EH (cell line): ENCODE measurements at regions not wholly inside any gene's neighbourhood (a gene's known extent, or its start where the extent isn't known, plus 50 kb on each side); places are given as distances from the start of the nearest gene placed in this dataset.

ENCODE experiments used
- DNase-seq: peaks from one replicate; pipeline ENCODE4 v3.0.0-alpha.2; 2015; ENCODE audit warnings: low read depth

DNA sequence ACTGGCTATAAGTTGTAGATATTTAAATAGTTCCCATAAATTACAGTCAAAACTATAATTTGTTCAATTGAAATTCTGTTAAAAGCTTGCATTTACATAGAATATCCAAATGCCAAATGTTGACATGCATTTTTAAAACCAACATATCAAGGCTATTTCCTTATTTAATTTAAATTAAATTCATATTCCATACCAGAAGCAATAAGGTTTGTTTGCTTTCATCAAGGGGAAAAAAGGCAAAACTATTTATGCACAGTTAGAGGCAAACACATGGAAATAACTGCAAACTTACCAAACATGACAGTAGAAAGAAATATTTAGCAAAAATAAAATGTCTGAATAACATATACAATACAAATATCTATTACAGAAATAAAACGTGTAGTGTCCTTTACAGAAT is 1581.2 kb upstream of the TENM4 start:
- no peak for DNase-seq

DNA sequence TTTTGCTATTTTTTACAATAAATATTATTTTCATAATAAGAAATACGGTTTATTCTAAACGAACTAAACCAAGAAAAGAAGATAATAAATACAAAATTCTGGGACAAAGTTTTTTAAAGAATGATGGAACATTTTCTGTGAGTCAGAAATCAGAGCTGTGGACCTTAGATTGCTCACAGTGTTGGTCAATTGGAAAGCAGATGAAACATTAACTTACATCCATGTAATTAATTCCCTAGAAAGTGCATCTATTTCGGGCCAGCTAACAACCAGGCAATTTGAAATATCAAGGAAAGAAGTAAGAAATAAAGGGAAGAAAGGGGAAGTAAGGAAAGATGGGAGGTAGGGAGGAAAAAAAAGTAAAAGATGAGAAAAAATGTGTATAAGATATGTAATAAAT is 1569.8 kb upstream of the TENM4 start:
- DNase-seq = no peak

GRCh38 chr11:81007046-81007445 is 1566.2 kb upstream of the TENM4 start:
- DNase-seq = no peak

GRCh38 chr11:81005595-81005994 is 1564.8 kb upstream of the TENM4 start:
- DNase-seq = no peak

DNA sequence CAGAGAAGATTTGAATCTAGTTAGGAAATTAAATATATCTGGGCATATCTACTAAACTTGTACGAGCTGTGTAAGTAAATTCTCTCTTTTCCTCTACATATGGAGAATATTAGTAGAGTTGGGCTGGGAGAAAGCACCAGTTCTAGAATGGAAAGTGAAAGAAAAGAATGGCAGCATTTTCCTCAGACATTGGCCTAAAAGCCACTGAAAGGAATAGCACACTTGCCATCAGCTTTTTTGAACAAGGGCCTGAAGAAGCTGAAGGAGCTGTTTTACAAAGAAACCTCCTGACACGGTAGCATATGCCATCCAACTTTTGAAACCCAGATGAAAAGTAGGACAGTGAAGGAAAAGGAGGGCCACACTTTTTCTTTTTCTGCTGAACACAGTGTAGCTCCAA is 1563.7 kb upstream of the TENM4 start:
- no peak for DNase-seq

GRCh38 chr11:81002374-81002773 is 1561.5 kb upstream of the TENM4 start:
- DNase-seq = no peak

DNA sequence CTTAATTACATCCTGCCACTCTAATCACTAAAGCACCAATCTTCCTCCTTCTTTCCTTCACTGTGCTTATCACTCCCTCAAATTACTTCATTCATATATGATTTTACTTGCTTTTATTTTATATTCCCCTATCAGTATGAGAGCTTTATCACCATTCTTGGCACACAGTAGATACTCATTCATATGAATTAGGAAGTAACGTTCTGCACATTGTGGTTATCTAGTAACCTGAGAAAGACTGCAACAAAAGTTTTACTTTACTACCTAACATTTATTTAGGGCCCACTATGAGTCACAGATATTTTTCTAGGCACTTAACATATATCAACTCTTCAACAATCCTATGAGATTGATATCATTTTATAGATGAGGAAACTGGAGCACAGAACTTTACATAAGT is 1559.9 kb upstream of the TENM4 start:
- DNase-seq = no peak

DNA sequence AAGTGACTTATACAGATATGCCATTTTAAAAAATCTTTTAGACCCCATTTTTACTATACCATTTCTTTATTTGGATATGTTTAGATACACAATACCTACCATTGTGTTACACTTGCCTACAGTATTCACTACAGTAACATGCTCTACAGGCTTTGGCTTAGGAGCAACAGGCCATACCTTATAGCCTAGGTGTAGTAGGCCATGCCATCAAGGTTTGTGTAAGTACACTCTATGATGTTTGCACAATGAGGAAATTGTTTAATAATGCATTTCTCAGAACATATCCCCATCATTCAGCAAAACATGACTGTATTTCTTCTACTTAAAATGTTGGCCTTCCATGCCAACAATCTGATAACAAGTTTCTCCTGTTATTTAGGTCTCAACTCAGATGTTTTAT is 1559.5 kb upstream of the TENM4 start:
- DNase-seq = no peak

DNA sequence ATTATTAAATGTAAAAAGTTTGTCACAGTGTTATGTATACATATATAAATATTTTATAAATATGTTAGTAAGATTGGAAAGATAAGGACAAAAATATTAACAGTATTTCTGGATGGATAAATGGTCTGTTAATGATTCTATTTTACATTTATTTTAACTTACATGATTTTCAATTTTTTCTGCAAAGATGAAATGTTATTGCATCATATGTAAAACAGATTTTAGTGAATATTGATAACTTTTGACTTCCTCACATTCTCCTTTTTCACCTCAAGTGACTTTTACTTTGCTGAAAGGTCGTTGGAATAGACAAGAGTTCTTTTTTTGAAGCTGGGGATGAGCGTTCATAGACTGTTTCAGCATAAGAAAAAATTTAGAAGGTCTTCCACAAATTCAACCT is 1554.7 kb upstream of the TENM4 start:
- DNase-seq = no peak

- no peak for DNase-seq
Measured at GRCh38 chr11:80993536-80993935, 1552.7 kb upstream of the TENM4 start.

DNA sequence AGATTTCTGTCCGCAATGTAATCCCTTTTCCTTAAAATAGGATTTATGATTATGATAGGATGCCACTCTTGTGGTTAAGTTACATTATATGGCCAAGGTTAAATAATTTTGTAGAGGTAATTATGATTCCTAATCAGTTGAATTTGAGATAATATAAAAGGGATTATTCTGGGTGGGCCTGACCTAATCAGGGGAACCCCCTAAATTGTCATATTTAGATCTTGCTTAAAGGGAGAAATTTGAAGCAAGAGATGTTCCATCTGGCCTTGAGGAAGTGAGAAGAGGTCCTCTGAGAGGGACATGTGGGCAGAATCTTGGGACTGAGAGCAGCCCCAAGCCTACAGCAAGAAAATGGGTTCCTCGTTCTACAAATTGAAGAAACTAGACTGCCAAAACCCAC is 1550.1 kb upstream of the TENM4 start:
- no peak for DNase-seq

- no peak for DNase-seq
Measured at GRCh38 chr11:80987171-80987570, 1546.3 kb upstream of the TENM4 start.

DNA sequence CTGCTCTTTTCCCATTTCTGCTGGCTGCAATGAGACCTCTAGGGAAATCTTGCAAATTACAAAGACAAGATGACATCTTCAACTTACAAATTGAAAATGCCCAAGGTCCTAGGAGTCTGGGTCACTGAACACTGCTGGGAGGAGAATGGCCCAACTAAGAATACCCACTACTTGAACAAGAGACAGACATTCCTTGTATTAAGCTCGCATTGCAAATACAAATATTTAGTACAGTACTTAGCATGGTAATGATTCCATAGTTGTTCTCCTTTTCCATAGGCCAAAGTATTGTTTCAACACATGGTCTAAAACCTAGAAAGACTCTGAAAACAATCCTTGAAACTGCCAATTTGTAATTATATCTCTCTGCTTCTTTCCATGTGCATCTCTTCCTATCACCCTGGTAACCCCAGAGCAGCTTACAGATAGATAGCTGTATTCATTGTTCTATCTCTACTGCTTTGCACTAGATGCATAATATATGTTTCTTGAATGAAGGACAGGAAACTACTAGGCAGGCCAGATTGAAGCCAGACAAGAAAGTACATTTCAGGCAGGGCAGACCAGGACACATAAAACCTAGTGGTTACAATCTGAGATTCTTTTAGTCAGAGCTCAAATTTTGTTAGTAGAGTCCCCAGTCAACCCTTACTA is 1545.7 kb upstream of the TENM4 start:
- DNase-seq = no peak

GRCh38 chr11:80980227-80980626 is 1539.4 kb upstream of the TENM4 start:
- no peak for DNase-seq

DNA sequence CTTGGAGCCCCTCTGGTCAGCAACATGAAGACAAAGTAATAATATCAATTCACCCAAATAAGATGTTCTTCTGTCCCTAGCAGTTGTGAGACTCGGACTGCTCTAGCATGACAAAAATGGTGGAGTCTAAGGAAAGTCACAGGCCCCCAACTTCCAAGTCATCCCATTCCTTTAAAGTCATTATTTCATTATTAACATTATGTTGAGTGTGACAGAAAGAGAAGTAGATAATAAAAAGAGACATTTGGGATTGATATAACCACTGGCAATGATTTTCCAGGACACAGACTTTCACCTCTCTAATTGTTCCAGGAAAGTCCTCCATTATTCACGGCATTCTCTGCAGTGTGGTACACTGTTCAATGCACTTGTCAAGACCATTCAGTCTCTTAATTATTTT is 1533.0 kb upstream of the TENM4 start:
- no peak for DNase-seq

GRCh38 chr11:80970037-80970436 is 1529.2 kb upstream of the TENM4 start:
- no peak for DNase-seq

- no peak for DNase-seq
Measured at GRCh38 chr11:80967649-80968048, 1526.8 kb upstream of the TENM4 start.

DNA sequence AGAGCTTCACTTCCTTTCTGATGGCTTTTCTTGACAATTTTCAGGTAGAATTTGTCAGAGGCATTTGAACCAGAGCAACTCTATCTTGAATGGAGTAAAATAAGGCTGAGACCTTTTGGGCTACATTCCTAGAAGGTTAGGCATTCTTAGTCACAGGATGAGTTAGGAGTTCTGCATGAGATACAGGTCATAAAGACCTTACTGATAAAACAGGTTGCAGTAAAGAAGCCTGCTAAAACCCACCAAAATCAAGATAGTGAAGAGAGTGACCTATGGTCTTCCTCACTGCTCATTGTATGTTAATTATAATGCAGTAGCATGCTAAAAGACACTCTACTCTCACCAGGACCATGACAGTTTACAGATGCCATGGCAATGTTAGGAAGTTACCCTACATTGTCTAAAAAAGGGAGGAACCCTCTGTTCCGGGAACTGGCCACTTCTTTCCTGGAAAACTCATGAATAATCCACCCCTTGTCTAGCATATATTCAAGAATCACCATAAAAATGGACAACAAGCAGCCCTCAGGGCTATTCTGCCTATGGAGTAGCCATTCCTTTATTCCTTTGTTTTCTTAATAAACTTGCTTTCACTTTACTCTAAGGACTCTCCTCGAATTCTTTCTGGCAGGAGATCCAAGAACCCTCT is 1519.7 kb upstream of the TENM4 start:
- no peak for DNase-seq

DNA sequence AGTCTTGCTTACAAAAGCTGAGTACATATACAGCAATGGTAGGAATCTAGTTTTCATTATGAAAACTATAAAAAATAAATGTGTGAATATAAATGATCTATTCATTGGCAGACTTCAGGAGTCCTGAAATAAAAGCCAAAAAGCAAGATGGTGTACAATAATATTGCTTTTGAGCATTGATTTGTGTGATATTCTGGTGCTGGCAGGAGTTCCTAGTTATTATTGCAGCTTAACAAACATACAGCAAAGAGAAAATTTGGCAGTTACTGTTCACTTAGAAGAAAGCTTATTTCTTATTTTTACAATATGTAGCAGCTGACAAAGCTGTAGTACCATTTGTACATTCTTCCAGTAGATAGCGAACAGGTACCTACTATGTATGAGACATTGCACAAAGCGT is 1518.9 kb upstream of the TENM4 start:
- no peak for DNase-seq

- DNase-seq = no peak
Measured at GRCh38 chr11:80958987-80959386, 1518.2 kb upstream of the TENM4 start.

GRCh38 chr11:80958361-80958760 is 1517.5 kb upstream of the TENM4 start:
- no peak for DNase-seq

DNA sequence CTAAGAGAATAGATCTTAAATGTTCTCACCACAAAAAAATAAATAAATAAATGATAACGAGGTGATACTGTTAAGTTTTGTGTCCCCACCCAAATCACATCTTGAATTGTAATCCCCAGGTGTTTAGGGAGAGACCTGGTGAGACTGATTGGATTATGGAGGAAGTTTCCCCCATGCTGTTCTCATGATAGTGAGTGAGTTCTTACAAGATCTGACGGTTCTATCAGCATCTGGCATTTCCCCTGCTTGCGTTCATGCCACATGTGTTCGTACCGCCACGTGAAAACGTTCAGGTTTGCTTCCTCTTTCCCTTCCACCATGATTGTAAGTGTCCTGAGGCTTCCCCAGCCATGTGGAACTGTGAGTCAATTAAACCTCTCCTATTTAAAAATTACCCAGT is 1514.8 kb upstream of the TENM4 start:
- DNase-seq = no peak

- no peak for DNase-seq
Measured at GRCh38 chr11:80948781-80949180, 1508.0 kb upstream of the TENM4 start.

DNA sequence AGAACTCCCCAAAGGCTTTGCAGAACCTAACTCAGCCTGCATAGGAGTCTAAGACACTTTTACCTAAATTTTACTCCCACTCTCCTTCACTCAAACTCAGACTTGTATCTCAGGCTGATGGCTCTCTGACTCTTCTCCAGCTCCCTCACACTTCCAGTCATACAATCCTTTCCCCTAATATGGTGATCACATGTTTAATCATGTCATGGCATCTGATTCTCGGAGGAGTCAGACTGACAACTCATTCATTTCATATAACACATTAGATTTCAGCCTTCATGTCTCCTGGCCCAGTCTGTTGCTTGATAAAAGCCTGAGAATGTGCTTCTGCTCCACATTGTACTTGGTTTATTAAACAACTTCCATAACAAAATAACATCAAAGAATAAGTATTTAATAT is 1503.9 kb upstream of the TENM4 start:
- DNase-seq = no peak
